ENCODE measurements at regions not wholly inside any gene's neighbourhood (a gene's known extent, or its start where the extent isn't known, plus 50 kb on each side); places are given as distances from the start of the nearest gene placed in this dataset.

DNA sequence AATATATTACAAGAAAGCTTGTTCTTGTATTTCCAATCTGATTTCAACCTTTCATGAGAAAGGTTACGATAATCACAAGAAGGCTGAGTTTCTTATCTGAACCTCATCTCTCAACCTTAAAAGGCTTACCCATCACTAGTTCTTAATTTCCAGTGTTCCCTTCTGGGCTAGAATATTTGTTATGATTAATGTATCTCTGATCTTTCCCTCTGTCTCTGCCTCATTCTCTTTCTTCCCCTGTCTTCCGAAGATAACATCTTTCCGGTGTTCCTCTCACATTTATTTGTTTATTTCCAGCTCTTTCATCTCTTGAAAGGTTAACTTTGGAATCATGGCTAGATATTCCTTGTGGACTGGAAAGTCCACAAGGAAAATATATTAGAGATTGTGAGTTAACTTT lies 255.9 kb downstream of the SLC6A15 start:
- no peak for DNase-seq
- no peak overlapping the region for H3K4me2 ChIP-seq (replicated peaks; ENCODE audit: low read depth, low read length, poor library complexity, severe bottlenecking)
- Mint-ChIP-seq H3K9me3 (ENCODE audit: insufficient read depth) (no peaks in the 10 kb centered on the region), H3K27ac (no peak overlapping the region), H3K4me3 (no peak overlapping the region), H3K27me3 (no peaks in the 10 kb centered on the region), H3K4me1 (no peaks in the 10 kb centered on the region)
- H3K4me3 ChIP-seq (ENCODE audit: control extremely low read depth in 1 of 5, extremely low read depth in 1 of 5, insufficient read depth in 1 of 5, low read depth in 2 of 5, low read length in 4 of 5): no peak overlapping the region
- H2AFZ ChIP-seq (ENCODE audit: insufficient read depth, low read depth, low read length, poor library complexity, severe bottlenecking): no peak overlapping the region
- no peaks in the 10 kb centered on the region for H4K20me1 ChIP-seq (ENCODE audit: control insufficient read depth, insufficient read depth, low read length, poor library complexity, severe bottlenecking)
- no peak for ATAC-seq (ENCODE audit: low read depth)
- intact Hi-C loops (cut with micrococcal nuclease): no loop called here
- TF ChIP-seq, protein P1, sequence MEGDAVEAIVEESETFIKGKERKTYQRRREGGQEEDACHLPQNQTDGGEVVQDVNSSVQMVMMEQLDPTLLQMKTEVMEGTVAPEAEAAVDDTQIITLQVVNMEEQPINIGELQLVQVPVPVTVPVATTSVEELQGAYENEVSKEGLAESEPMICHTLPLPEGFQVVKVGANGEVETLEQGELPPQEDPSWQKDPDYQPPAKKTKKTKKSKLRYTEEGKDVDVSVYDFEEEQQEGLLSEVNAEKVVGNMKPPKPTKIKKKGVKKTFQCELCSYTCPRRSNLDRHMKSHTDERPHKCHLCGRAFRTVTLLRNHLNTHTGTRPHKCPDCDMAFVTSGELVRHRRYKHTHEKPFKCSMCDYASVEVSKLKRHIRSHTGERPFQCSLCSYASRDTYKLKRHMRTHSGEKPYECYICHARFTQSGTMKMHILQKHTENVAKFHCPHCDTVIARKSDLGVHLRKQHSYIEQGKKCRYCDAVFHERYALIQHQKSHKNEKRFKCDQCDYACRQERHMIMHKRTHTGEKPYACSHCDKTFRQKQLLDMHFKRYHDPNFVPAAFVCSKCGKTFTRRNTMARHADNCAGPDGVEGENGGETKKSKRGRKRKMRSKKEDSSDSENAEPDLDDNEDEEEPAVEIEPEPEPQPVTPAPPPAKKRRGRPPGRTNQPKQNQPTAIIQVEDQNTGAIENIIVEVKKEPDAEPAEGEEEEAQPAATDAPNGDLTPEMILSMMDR (IDR thresholded peaks at IDR 0.05): no peak
- TF ChIP-seq EZH2 (IDR thresholded peaks at IDR 0.05; ENCODE audit: borderline replicate concordance, insufficient read depth, low read depth, low read length, poor library complexity, severe bottlenecking): no peak
- H3K27me3 ChIP-seq (replicated peaks in 1 of 4; ENCODE audit: control extremely low read depth in 1 of 4, control insufficient read depth in 3 of 4, insufficient read depth in 4 of 4, low read length in 3 of 4): no peaks in the 10 kb centered on the region
- H3K4me1 ChIP-seq (ENCODE audit: control insufficient read depth in 2 of 2, insufficient read depth in 2 of 2, low read length in 2 of 2): no peaks in the 10 kb centered on the region
- no peaks in the 10 kb centered on the region for H3K79me2 ChIP-seq (ENCODE audit: control insufficient read depth, insufficient read depth, low read length)
- no CpG with 5 or more reads among the region's 3 CpGs for WGBS (ENCODE audit: insufficient coverage)
- H3K9me3 ChIP-seq (ENCODE audit: control extremely low read depth in 1 of 3, control insufficient read depth in 2 of 3, insufficient read depth in 1 of 3, low read length in 2 of 3): no peaks in the 10 kb centered on the region
- ChIA-PET POLR2A (no interaction called here), CTCF (no interaction called here)
- no peak overlapping the region for H3K27ac ChIP-seq (ENCODE audit: low read length in 2 of 2)
- no peak overlapping the region for H3K9ac ChIP-seq (ENCODE audit: low read length)
- no peaks in the 10 kb centered on the region for H3K36me3 ChIP-seq (replicated peaks in 1 of 2; ENCODE audit: control extremely low read depth in 1 of 2, control insufficient read depth in 1 of 2, extremely low read depth in 1 of 2, insufficient read depth in 2 of 2, low read length in 1 of 2)

DNA sequence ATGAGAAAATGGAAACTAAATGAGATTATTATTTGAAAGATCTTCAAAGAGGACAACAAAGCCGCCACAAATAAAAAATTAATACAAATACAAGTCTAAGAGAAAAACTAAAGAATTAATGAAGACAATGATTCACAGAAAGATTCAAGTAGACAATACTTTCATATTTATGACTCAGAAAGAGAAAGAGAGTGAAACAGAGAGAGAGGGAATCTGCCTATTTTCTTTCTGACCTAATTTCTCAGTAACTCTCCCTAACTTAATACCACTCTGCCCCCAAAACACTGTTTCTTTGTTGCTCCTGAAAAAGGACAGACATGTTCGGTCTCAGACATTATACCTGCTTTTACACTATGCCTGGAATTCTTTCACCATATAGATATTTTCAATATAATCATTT lies 259.1 kb downstream of the SLC6A15 start:
- H3K79me2 ChIP-seq (ENCODE audit: control insufficient read depth, insufficient read depth, low read length): no peaks in the 10 kb centered on the region
- H3K9ac ChIP-seq (ENCODE audit: low read length): no peak overlapping the region
- ChIA-PET POLR2A (no interaction called here), CTCF (no interaction called here)
- H3K27me3 ChIP-seq (replicated peaks in 1 of 4; ENCODE audit: control extremely low read depth in 1 of 4, control insufficient read depth in 3 of 4, insufficient read depth in 4 of 4, low read length in 3 of 4): no peaks in the 10 kb centered on the region
- Mint-ChIP-seq H3K4me1 (no peaks in the 10 kb centered on the region), H3K27me3 (no peaks in the 10 kb centered on the region), H3K27ac (no peak overlapping the region), H3K9me3 (ENCODE audit: insufficient read depth) (no peaks in the 10 kb centered on the region), H3K4me3 (no peak overlapping the region)
- H3K27ac ChIP-seq (ENCODE audit: low read length in 2 of 2): no peak overlapping the region
- WGBS (ENCODE audit: insufficient coverage): no CpG with 5 or more reads among the region's 2 CpGs
- intact Hi-C loops (cut with micrococcal nuclease): no loop called here
- TF ChIP-seq, protein P1 (IDR thresholded peaks at IDR 0.05): no peak
- TF ChIP-seq EZH2 (IDR thresholded peaks at IDR 0.05; ENCODE audit: borderline replicate concordance, insufficient read depth, low read depth, low read length, poor library complexity, severe bottlenecking): no peak
- no peaks in the 10 kb centered on the region for H3K36me3 ChIP-seq (replicated peaks in 1 of 2; ENCODE audit: control extremely low read depth in 1 of 2, control insufficient read depth in 1 of 2, extremely low read depth in 1 of 2, insufficient read depth in 2 of 2, low read length in 1 of 2)
- DNase-seq (no peak), ATAC-seq (ENCODE audit: low read depth) (no peak)
- H3K9me3 ChIP-seq (ENCODE audit: control extremely low read depth in 1 of 3, control insufficient read depth in 2 of 3, insufficient read depth in 1 of 3, low read length in 2 of 3): no peaks in the 10 kb centered on the region
- no peak overlapping the region for H3K4me2 ChIP-seq (replicated peaks; ENCODE audit: low read depth, low read length, poor library complexity, severe bottlenecking)
- H2AFZ ChIP-seq (ENCODE audit: insufficient read depth, low read depth, low read length, poor library complexity, severe bottlenecking): no peak overlapping the region
- H3K4me1 ChIP-seq (ENCODE audit: control insufficient read depth in 2 of 2, insufficient read depth in 2 of 2, low read length in 2 of 2): no peaks in the 10 kb centered on the region
- no peaks in the 10 kb centered on the region for H4K20me1 ChIP-seq (ENCODE audit: control insufficient read depth, insufficient read depth, low read length, poor library complexity, severe bottlenecking)
- H3K4me3 ChIP-seq (ENCODE audit: control extremely low read depth in 1 of 5, extremely low read depth in 1 of 5, insufficient read depth in 1 of 5, low read depth in 2 of 5, low read length in 4 of 5): no peak overlapping the region

All from B cell (primary cell).